ENCODE measurements at regions not wholly inside any gene's neighbourhood (a gene's known extent, or its start where the extent isn't known, plus 50 kb on each side); places are given as distances from the start of the nearest gene placed in this dataset.

DNA sequence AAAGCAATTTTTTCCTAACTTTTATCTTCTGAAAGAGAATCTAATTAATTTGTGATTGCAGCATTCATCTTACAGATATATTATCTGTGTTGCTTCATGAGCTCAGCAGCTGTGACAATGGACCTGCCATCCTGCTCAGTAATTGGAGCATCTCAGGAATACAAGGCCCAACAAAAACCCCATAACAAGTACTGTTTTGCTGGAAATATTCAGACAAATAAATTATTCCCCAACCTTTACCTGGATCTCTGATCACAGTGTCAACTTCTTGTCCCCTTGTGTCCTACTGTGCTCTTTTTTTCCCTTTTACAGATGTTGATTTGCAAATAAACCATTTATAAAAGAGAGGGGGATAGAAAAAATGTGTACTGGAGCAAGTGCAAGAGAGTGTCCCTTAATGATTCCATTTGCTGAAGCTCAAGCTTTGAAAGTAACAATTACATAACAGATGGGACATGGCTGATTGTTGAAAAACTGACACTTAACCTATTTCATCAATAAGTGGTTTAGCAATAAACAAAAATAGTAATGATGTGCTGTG, 1063.4 kb upstream of the GHITM start:
- TF ChIP-seq, protein P1, sequence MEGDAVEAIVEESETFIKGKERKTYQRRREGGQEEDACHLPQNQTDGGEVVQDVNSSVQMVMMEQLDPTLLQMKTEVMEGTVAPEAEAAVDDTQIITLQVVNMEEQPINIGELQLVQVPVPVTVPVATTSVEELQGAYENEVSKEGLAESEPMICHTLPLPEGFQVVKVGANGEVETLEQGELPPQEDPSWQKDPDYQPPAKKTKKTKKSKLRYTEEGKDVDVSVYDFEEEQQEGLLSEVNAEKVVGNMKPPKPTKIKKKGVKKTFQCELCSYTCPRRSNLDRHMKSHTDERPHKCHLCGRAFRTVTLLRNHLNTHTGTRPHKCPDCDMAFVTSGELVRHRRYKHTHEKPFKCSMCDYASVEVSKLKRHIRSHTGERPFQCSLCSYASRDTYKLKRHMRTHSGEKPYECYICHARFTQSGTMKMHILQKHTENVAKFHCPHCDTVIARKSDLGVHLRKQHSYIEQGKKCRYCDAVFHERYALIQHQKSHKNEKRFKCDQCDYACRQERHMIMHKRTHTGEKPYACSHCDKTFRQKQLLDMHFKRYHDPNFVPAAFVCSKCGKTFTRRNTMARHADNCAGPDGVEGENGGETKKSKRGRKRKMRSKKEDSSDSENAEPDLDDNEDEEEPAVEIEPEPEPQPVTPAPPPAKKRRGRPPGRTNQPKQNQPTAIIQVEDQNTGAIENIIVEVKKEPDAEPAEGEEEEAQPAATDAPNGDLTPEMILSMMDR (IDR thresholded peaks at IDR 0.05): no peak
- no peak for TF ChIP-seq ZFX (IDR thresholded peaks at IDR 0.05; ENCODE audit: borderline replicate concordance)
